Naive B cell (primary cell): ENCODE measurements at regions not wholly inside any gene's neighbourhood (a gene's known extent, or its start where the extent isn't known, plus 50 kb on each side); places are given as distances from the start of the nearest gene placed in this dataset.

ENCODE experiments used
- ATAC-seq, 2 donors: fragments of 150-1000 bp; cut with Tn5 transposase; 2 replicates each; pipeline ENCODE4 v1.10.0; 2021; ENCODE audit warnings: low read depth in 2 of 2, mild to moderate bottlenecking in 2 of 2, moderate library complexity in 2 of 2
- DNase-seq: peaks from one replicate; pipeline ENCODE4 v3.0.0; 2022
- H3K27ac Mint-ChIP-seq, 6 donors: one replicate each; pipeline ENCODE4 v1.8.0; 2020 to 2022; ENCODE audit warnings: mild to moderate bottlenecking in 6 of 6, mixed read lengths in 6 of 6, moderate library complexity in 5 of 6, inconsistent platforms in 2 of 6
- H3K27me3 Mint-ChIP-seq, 3 donors: one replicate each; pipeline ENCODE4 v1.8.0; 2021 to 2022; ENCODE audit warnings: mixed read lengths in 3 of 3, mild to moderate bottlenecking in 1 of 3
- H3K36me3 Mint-ChIP-seq, 2 donors: one replicate each; pipeline ENCODE4 v1.8.0; 2020 to 2022; ENCODE audit warnings: mixed read lengths in 2 of 2, inconsistent platforms in 1 of 2, mild to moderate bottlenecking in 1 of 2
- H3K4me1 Mint-ChIP-seq, 3 donors: one replicate each; pipeline ENCODE4 v1.8.0; 2020 to 2022; ENCODE audit warnings: mixed read lengths in 3 of 3, inconsistent platforms in 1 of 3, mild to moderate bottlenecking in 1 of 3, moderate library complexity in 1 of 3
- H3K4me3 Mint-ChIP-seq, 8 donors: one replicate each; pipeline ENCODE4 v1.8.0; 2020 to 2022; ENCODE audit warnings: mild to moderate bottlenecking in 8 of 8, mixed read lengths in 8 of 8, moderate library complexity in 8 of 8, inconsistent platforms in 2 of 8
- H3K9me3 Mint-ChIP-seq, 7 donors: one replicate each; pipeline ENCODE4 v1.8.0; 2020 to 2022; ENCODE audit warnings: mixed read lengths in 7 of 7, mild to moderate bottlenecking in 5 of 7, inconsistent platforms in 2 of 7, moderate library complexity in 1 of 7

- H3K4me3 Mint-ChIP-seq = no peak overlapping the region
- DNase-seq (no peak), ATAC-seq (no peak)
- no peaks in the 10 kb centered on the region for H3K4me1 Mint-ChIP-seq
- no peaks in the 10 kb centered on the region for H3K36me3 Mint-ChIP-seq
- peaks cover 0 to 5% (median 0%) of the 10 kb centered on the region in 7 donors for H3K9me3 Mint-ChIP-seq
- H3K27ac Mint-ChIP-seq = no peak overlapping the region
- peaks cover 8 to 13% (median 12%) of the 10 kb centered on the region in 3 donors for H3K27me3 Mint-ChIP-seq
Observed at GRCh38 chr4:184940500-184940899, 77.8 kb upstream of the HELT start.

DNA sequence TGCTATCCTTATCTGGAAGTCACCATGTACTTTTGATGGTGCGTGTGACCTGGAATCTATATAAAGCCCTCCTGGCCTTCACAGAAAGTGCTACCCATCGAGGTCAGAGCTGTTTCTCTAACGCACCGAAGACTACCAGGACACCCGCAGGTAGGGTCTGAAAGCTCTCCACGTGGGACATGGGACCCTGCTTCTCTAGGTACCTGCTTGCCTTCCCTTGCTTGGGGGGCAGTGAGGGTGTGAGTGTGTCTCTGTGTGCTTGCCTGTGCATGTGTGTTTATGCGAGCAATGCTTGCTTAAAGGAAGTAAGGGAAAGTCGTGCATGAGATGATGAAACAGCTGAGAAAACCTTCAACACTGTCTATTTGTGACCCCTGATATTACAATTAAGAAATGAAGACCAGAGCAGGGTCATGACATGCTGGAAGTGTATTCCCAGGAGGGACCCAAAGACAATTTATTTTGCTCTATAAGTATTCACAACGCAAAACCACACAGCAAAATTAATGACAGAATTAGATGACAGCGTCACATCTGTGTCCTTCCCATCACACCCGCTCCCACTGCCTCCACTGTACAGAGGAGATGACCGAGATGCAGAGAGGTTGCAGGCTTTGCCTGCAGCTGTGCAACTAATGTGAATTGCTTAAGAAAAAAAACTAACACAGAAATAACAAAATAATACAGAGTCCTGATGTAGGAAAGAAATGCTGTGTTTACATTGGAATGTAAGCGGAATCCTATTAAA lies 76.4 kb upstream of the HELT start:
- no peak for ATAC-seq
- Mint-ChIP-seq H3K36me3 (no peaks in the 10 kb centered on the region), H3K4me1 (no peaks in the 10 kb centered on the region), H3K9me3 (peaks cover 0 to 5% (median 0%) of the 10 kb centered on the region in 7 donors), H3K27ac (no peak overlapping the region), H3K4me3 (no peak overlapping the region), H3K27me3 (peaks cover 3 to 17% (median 16%) of the 10 kb centered on the region in 3 donors)
- DNase-seq = no peak

DNA sequence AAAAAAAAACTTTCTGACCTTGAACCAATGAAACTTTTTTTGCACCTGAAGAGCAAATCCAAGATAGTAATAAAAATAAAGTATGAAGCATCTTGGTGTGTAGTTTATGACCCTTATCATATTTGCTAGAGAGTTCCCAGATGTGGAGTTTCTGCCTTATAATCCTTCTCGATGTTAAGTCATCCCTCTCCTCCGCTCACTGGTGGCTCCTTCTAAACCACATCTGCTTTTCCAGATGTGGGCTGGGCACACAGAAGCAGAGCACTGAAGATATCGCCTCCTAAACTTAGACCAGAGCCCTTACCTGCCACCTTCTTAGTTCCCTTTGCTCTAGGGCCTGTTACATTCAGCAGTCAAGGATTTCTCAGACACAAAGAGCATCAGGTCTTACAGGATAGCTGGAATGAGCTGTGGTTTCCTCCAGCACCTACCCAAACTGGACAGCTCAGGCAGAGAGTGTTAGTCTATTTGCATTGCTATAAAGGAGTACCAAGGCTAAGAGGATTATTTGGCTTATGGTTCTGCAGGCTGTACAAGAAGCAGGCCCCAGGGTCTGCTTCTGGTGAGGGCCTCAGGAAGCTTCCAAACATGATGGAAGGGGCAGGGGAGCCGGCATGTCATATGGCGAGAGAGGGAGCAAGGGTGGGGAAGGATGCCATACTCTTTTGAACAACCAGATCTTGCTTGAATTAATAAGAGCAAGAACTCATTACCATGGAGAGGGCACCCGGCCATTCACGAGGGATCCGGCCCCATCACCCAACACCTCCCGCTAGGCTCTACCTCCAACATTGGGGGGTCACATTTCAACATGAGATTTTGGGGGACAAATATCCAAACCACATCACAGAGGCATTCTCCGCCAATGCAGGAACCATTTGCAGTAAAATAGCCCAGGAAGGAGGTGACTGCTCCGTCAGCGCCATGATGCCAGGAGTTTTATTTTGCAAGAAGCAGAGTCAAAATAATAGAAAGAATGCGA lies 75.6 kb upstream of the HELT start:
- H3K9me3 Mint-ChIP-seq = peaks cover 0 to 5% (median 0%) of the 10 kb centered on the region in 7 donors
- ATAC-seq = no peak

DNA sequence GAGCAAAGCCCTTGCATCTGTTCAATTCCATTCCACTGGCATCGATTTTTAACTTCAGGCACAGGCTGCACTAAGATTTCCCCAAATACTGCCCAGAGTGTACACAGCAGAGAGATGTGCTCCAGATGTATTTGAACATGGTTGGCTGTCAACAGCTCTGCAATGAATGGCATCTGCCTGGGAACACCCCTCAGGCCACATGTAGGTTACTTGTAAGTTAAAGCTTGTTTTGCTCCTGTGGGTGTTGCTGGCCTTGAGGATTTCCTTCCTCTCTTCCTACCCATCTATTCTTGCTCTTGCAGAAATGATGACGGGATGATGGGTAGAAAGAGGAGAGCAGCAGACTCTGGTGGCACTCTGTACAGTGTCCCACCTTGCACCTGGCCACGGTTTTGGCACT lies 69.3 kb upstream of the HELT start:
- Mint-ChIP-seq H3K36me3 (no peaks in the 10 kb centered on the region), H3K9me3 (peaks cover 0 to 2% (median 0%) of the 10 kb centered on the region in 7 donors), H3K27ac (no peak overlapping the region), H3K4me3 (no peak overlapping the region), H3K4me1 (no peaks in the 10 kb centered on the region), H3K27me3 (peaks cover 11 to 41% (median 34%) of the 10 kb centered on the region in 3 donors)
- no peak for DNase-seq
- no peak for ATAC-seq

More for the DNA sequence above, 75.6 kb upstream of the HELT start:
- no peak overlapping the region for H3K4me3 Mint-ChIP-seq
- DNase-seq = no peak
- no peaks in the 10 kb centered on the region for H3K36me3 Mint-ChIP-seq
- H3K27ac Mint-ChIP-seq = no peak overlapping the region
- peaks cover 3 to 25% (median 17%) of the 10 kb centered on the region in 3 donors for H3K27me3 Mint-ChIP-seq
- no peaks in the 10 kb centered on the region for H3K4me1 Mint-ChIP-seq

- no peak overlapping the region for H3K27ac Mint-ChIP-seq
- peaks cover 11 to 50% (median 37%) of the 10 kb centered on the region in 3 donors for H3K27me3 Mint-ChIP-seq
- no peaks in the 10 kb centered on the region for H3K36me3 Mint-ChIP-seq
- H3K9me3 Mint-ChIP-seq = peaks cover 0 to 2% (median 0%) of the 10 kb centered on the region in 7 donors
- DNase-seq (no peak), ATAC-seq (no peak)
- no peaks in the 10 kb centered on the region for H3K4me1 Mint-ChIP-seq
- H3K4me3 Mint-ChIP-seq = no peak overlapping the region
Observed at GRCh38 chr4:184950117-184950830, 68.0 kb upstream of the HELT start.

GRCh38 chr4:184950926-184951325 lies 67.4 kb upstream of the HELT start:
- H3K27me3 Mint-ChIP-seq = peaks cover 11 to 50% (median 37%) of the 10 kb centered on the region in 3 donors
- H3K4me1 Mint-ChIP-seq = no peaks in the 10 kb centered on the region
- H3K27ac Mint-ChIP-seq = no peak overlapping the region
- H3K4me3 Mint-ChIP-seq = no peak overlapping the region
- DNase-seq (no peak), ATAC-seq (no peak)
- H3K9me3 Mint-ChIP-seq = peaks cover 0 to 2% (median 0%) of the 10 kb centered on the region in 7 donors
- no peaks in the 10 kb centered on the region for H3K36me3 Mint-ChIP-seq

- Mint-ChIP-seq H3K4me1 (no peaks in the 10 kb centered on the region), H3K9me3 (peaks cover 0 to 2% (median 0%) of the 10 kb centered on the region in 7 donors), H3K36me3 (no peaks in the 10 kb centered on the region), H3K27me3 (peaks cover 11 to 49% (median 32%) of the 10 kb centered on the region in 3 donors), H3K4me3 (no peak overlapping the region), H3K27ac (no peak overlapping the region)
- DNase-seq (no peak), ATAC-seq (no peak)
Observed at GRCh38 chr4:184951668-184952160, 66.6 kb upstream of the HELT start.

GRCh38 chr4:184952522-184952921 lies 65.8 kb upstream of the HELT start:
- DNase-seq (no peak), ATAC-seq (no peak)
- no peaks in the 10 kb centered on the region for H3K36me3 Mint-ChIP-seq
- no peak overlapping the region for H3K4me3 Mint-ChIP-seq
- peaks cover 11 to 41% (median 32%) of the 10 kb centered on the region in 3 donors for H3K27me3 Mint-ChIP-seq
- H3K4me1 Mint-ChIP-seq = peaks cover 0 to 3% (median 0%) of the 10 kb centered on the region in 3 donors
- H3K9me3 Mint-ChIP-seq = peaks cover 0 to 2% (median 0%) of the 10 kb centered on the region in 7 donors
- no peak overlapping the region for H3K27ac Mint-ChIP-seq

DNA sequence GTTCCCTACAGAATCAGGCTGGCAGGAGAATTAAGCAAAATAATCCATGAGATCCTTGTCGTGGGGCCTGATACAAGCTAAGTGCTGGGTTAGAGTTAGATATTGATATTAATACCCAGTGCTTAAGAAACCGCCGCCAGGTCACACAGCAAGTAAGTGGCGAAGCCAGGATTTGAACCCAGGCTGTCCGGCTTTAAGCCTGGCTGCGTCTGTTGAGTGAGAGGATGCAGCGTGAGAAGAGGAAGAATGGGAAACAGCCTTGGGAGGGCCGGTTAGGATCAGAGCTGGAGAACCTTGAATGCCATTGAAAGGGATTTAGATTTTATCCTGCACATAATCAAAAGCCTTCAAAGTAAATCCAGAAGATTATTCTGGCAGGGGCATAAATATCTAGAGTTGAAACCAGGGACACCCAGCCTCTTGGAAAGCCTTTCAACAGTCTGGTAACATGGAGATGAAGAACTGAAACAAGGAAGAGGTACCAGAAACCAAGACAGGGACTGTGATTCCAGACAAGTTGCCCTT lies 64.8 kb upstream of the HELT start:
- no peak overlapping the region for H3K27ac Mint-ChIP-seq
- no peak overlapping the region for H3K4me3 Mint-ChIP-seq
- H3K36me3 Mint-ChIP-seq = no peaks in the 10 kb centered on the region
- no peak for DNase-seq
- H3K4me1 Mint-ChIP-seq = peaks cover 0 to 4% (median 3%) of the 10 kb centered on the region in 3 donors
- peaks cover 0 to 2% (median 0%) of the 10 kb centered on the region in 7 donors for H3K9me3 Mint-ChIP-seq
- no peak for ATAC-seq
- peaks cover 11 to 35% (median 32%) of the 10 kb centered on the region in 3 donors for H3K27me3 Mint-ChIP-seq

- Mint-ChIP-seq H3K4me3 (no peak overlapping the region), H3K27ac (no peak overlapping the region), H3K27me3 (peaks cover 11 to 35% (median 32%) of the 10 kb centered on the region in 3 donors), H3K4me1 (peaks cover 4 to 6% (median 6%) of the 10 kb centered on the region in 3 donors), H3K36me3 (no peaks in the 10 kb centered on the region), H3K9me3 (peaks cover 0 to 2% (median 0%) of the 10 kb centered on the region in 7 donors)
- no peak for ATAC-seq
- DNase-seq = no peak
Observed at GRCh38 chr4:184953971-184954370, 64.3 kb upstream of the HELT start.

GRCh38 chr4:184954482-184954881 lies 63.8 kb upstream of the HELT start:
- Mint-ChIP-seq H3K4me3 (no peak overlapping the region), H3K27me3 (peaks cover 11 to 34% (median 33%) of the 10 kb centered on the region in 3 donors), H3K36me3 (no peaks in the 10 kb centered on the region), H3K27ac (no peak overlapping the region), H3K9me3 (peaks cover 0 to 2% (median 0%) of the 10 kb centered on the region in 7 donors), H3K4me1 (peaks cover 6% of the 10 kb centered on the region in 3 donors)
- ATAC-seq (no peak), DNase-seq (no peak)

DNA sequence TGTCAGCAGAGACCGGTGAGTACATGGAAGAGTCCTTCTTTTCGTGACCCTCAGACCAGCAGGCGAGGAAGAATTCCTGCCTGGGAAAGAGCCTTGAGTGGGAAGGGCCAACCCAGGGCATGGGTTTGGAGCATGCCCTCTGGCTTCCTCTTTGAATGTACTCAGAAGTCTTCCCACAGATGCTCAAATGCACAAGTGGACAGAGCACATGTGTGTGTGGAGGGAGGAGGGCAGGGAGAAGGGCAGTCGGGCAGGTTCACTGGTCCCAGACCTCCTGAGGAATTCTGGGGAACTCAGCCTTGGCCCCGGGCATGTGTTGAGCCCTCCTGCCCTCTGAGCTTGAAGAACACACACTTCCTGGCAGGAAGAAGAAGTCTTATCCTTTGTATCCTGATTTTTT lies 63.2 kb upstream of the HELT start:
- peaks cover 6% of the 10 kb centered on the region in 3 donors for H3K4me1 Mint-ChIP-seq
- no peaks in the 10 kb centered on the region for H3K36me3 Mint-ChIP-seq
- no peak for ATAC-seq
- peak overlapping the region in 1 of 8 donors; percentile 43 for H3K4me3 Mint-ChIP-seq
- H3K27ac Mint-ChIP-seq = no peak overlapping the region
- peaks cover 11 to 33% (median 28%) of the 10 kb centered on the region in 3 donors for H3K27me3 Mint-ChIP-seq
- peaks cover 0 to 2% (median 0%) of the 10 kb centered on the region in 7 donors for H3K9me3 Mint-ChIP-seq
- DNase-seq = no peak
